ENCODE measurements at regions not wholly inside any gene's neighbourhood (a gene's known extent, or its start where the extent isn't known, plus 50 kb on each side); places are given as distances from the start of the nearest gene placed in this dataset.
"Not testable (repeated sequence)": the region's sequence is repeated elsewhere in the genome, so short reads cannot be mapped to it uniquely, and the experiment has no call there.

- H3K4me1 ChIP-seq, result no peaks in the 10 kb centered on the region
- H3K9me3 ChIP-seq, result no peaks in the 10 kb centered on the region
- intact Hi-C loops (cut with DNase I; ENCODE audit: low total_unique reads), result no loop called here
- DNase-seq, result no peak
- TF ChIP-seq POLR2A (IDR thresholded peaks at IDR 0.05), result no peak
- no peak for TF ChIP-seq CTCF (IDR thresholded peaks at IDR 0.05)
- H3K36me3 ChIP-seq, result no peaks in the 10 kb centered on the region
- H3K27me3 ChIP-seq, result no peaks in the 10 kb centered on the region
- no peak overlapping the region for H3K27ac ChIP-seq
- H3K4me3 ChIP-seq, result no peak overlapping the region
These were observed 1037.9 kb downstream of the EPHA3 start for GRCh38 chr3:90145094-90145860.

GRCh38 chr3:90180096-90180495 is 1072.7 kb downstream of the EPHA3 start:
- Histone ChIP-seq H3K4me1 (no peaks in the 10 kb centered on the region), H3K36me3 (no peaks in the 10 kb centered on the region), H3K4me3 (no peak overlapping the region), H3K27me3 (no peaks in the 10 kb centered on the region), H3K9me3 (no peaks in the 10 kb centered on the region), H3K27ac (no peak overlapping the region)
- DNase-seq, result no peak
- intact Hi-C loops (cut with DNase I; ENCODE audit: low total_unique reads), result no loop called here
- TF ChIP-seq CTCF (IDR thresholded peaks at IDR 0.05), result no peak
- no peak for TF ChIP-seq POLR2A (IDR thresholded peaks at IDR 0.05)

GRCh38 chr3:90180543-90180942 is 1073.1 kb downstream of the EPHA3 start:
- Histone ChIP-seq H3K27me3 (no peaks in the 10 kb centered on the region), H3K4me3 (no peak overlapping the region), H3K27ac (no peak overlapping the region), H3K4me1 (no peaks in the 10 kb centered on the region), H3K36me3 (no peaks in the 10 kb centered on the region), H3K9me3 (no peaks in the 10 kb centered on the region)
- intact Hi-C loops (cut with DNase I; ENCODE audit: low total_unique reads), result no loop called here
- no peak for DNase-seq
- no peak for TF ChIP-seq POLR2A (IDR thresholded peaks at IDR 0.05)
- no peak for TF ChIP-seq CTCF (IDR thresholded peaks at IDR 0.05)

GRCh38 chr3:90182291-90182976 is 1075.0 kb downstream of the EPHA3 start:
- H3K4me3 ChIP-seq, result not testable (repeated sequence)

More at GRCh38 chr3:90182291-90182976, 1075.0 kb downstream of the EPHA3 start:
- H3K9me3 ChIP-seq; H3K36me3 ChIP-seq; DNase-seq; H3K27ac ChIP-seq; intact Hi-C loops (cut with DNase I; ENCODE audit: low total_unique reads); H3K27me3 ChIP-seq; H3K4me1 ChIP-seq: not testable (repeated sequence)
- peak in 2 of 4 experiments; percentile 4 to 26 for TF ChIP-seq CTCF (IDR thresholded peaks at IDR 0.05)
